ENCODE measurements at regions not wholly inside any gene's neighbourhood (a gene's known extent, or its start where the extent isn't known, plus 50 kb on each side); places are given as distances from the start of the nearest gene placed in this dataset.

- Mint-ChIP-seq H3K4me3 (no peak overlapping the region), H3K4me1 (peaks cover 5 to 11% of the 10 kb centered on the region in 2 experiments; a peak in 3 of 4 replicates), H3K9me3 (no peaks in the 10 kb centered on the region), H3K36me3 (ENCODE audit: insufficient read depth in 1 of 3, low read depth in 3 of 3) (no peaks in the 10 kb centered on the region), H3K27me3 (ENCODE audit: low read depth) (no peaks in the 10 kb centered on the region; the same call in 1 of the 2 replicates), H3K27ac (no peak overlapping the region)
- H2AFZ ChIP-seq (ENCODE audit: low read length): no peak overlapping the region
- no peaks in the 10 kb centered on the region for H3K4me1 ChIP-seq (ENCODE audit: insufficient read depth, low read length)
- no peak overlapping the region for H3K4me2 ChIP-seq (ENCODE audit: insufficient read depth, insufficient read length, low read length)
- H3K23ac ChIP-seq (ENCODE audit: insufficient read length, low read depth, low read length): no peak overlapping the region
- H3K9ac ChIP-seq (ENCODE audit: extremely low read depth, insufficient read length, low read length): no peak overlapping the region
- H4K91ac ChIP-seq (ENCODE audit: insufficient read length, low read depth, low read length): no peak overlapping the region
- H2BK15ac ChIP-seq (ENCODE audit: low read depth, low read length): no peak overlapping the region
- H3K79me2 ChIP-seq (ENCODE audit: insufficient read depth, low read length): no peaks in the 10 kb centered on the region
- H4K8ac ChIP-seq (replicated peaks; ENCODE audit: insufficient read length, low read depth, low read length): no peak overlapping the region
- no peaks in the 10 kb centered on the region for H3K9me3 ChIP-seq (ENCODE audit: control insufficient read depth, low read depth, low read length)
- no peak overlapping the region for H2AK5ac ChIP-seq (ENCODE audit: insufficient read length, low read length)
- H3K23me2 ChIP-seq (ENCODE audit: insufficient read length, low read depth, low read length, poor library complexity, severe bottlenecking): no peaks in the 10 kb centered on the region
- no peak overlapping the region for H3K14ac ChIP-seq (ENCODE audit: insufficient read depth, low read length)
- TF ChIP-seq CTCF (conservative IDR thresholded peaks at IDR 0.05): no peak
- H2BK120ac ChIP-seq (ENCODE audit: low read depth, low read length, poor library complexity, severe bottlenecking): no peak overlapping the region
- no peak overlapping the region for H2BK5ac ChIP-seq (ENCODE audit: insufficient read length, low read length)
- H2BK12ac ChIP-seq (ENCODE audit: insufficient read length, low read depth, low read length): no peak overlapping the region
- H3K27ac ChIP-seq (ENCODE audit: insufficient read length, low read depth, low read length): no peak overlapping the region
- H2BK20ac ChIP-seq (ENCODE audit: low read depth, low read length, poor library complexity, severe bottlenecking): no peak overlapping the region
- no peak for DNase-seq
- no peak overlapping the region for H3T11ph ChIP-seq (ENCODE audit: low read length)
- H3K79me1 ChIP-seq (ENCODE audit: insufficient read depth, low read depth, low read length, poor library complexity, severe bottlenecking): no peaks in the 10 kb centered on the region
- H4K5ac ChIP-seq (ENCODE audit: insufficient read length, low read depth, low read length): no peak overlapping the region
- whole genome bisulfite sequencing (ENCODE audit: extremely low coverage, insufficient read length, low lambda C conversion rate): no CpG with 5 or more reads among the region's 1 CpG
- H3K4ac ChIP-seq (ENCODE audit: low read depth, low read length): no peak overlapping the region
- no peak overlapping the region for H3K18ac ChIP-seq (ENCODE audit: insufficient read length, low read depth, low read length)
- H3K56ac ChIP-seq (ENCODE audit: insufficient read length, low read depth, low read length): no peak overlapping the region
- no peaks in the 10 kb centered on the region for H3K27me3 ChIP-seq (ENCODE audit: insufficient read depth, low read length)
- H4K20me1 ChIP-seq (ENCODE audit: control insufficient read depth, insufficient read depth, insufficient read length): no peaks in the 10 kb centered on the region
Measured at GRCh38 chr12:116463366-116463765, 95.8 kb upstream of the MAP1LC3B2 start.
